Gastrocnemius medialis (tissue), 4 donors: ENCODE measurements at regions not wholly inside any gene's neighbourhood (a gene's known extent, or its start where the extent isn't known, plus 50 kb on each side); places are given as distances from the start of the nearest gene placed in this dataset.

Experiments used
- ATAC-seq, 2 donors: fragments of 150-250 bp; one replicate each; pipeline ENCODE4 v1.9.1; 2016
- DNase-seq, 2 donors: peaks; one replicate each; pipeline ENCODE4 v3.0.0-alpha.2; 2019
- H3K27ac ChIP-seq, 4 donors: fragments of 200-600 bp; sonication (generic); 1 replicate in 1 of 4; 2 replicates in 3 of 4; pipeline ENCODE4 v1.5.1; 2016 to 2018; ENCODE audit warnings: mild to moderate bottlenecking in 2 of 4, moderate library complexity in 1 of 4
- H3K27me3 ChIP-seq, 3 donors: fragments of 200-600 bp; sonication (generic) in 2 of 3; 1 replicate in 1 of 3; 2 replicates in 2 of 3; pipeline versions ENCODE4 v1.5.1 to v1.6.0; 2016 to 2019; ENCODE audit warnings: mild to moderate bottlenecking in 1 of 3, moderate library complexity in 1 of 3
- H3K36me3 ChIP-seq, 2 donors: fragments of 200-600 bp; sonication (generic) in 1 of 2; one replicate each; pipeline ENCODE4 v1.5.1; 2017 to 2018
- H3K4me1 ChIP-seq, 2 donors: fragments of 200-600 bp; sonication (generic) in 1 of 2; one replicate each; pipeline ENCODE4 v1.5.1; 2016 to 2017; ENCODE audit warnings: mild to moderate bottlenecking in 2 of 2
- H3K4me3 ChIP-seq, 4 donors: fragments of 200-600 bp; sonication (generic) in 3 of 4; 1 replicate in 1 of 4; 2 replicates in 3 of 4; pipeline ENCODE4 v1.5.1; 2016 to 2019; ENCODE audit warnings: mild to moderate bottlenecking in 2 of 4
- H3K9me3 ChIP-seq, 3 donors: fragments of 200-600 bp; sonication (generic) in 2 of 3; 1 replicate in 1 of 3; 2 replicates in 2 of 3; pipeline ENCODE4 v1.5.1; 2016 to 2019
- CTCF ChIP-seq, 5 experiments: fragments of 450-650 bp in 3 of 5; fragments of 200-600 bp in 2 of 5; sonication (generic) in 2 of 5; IDR thresholded peaks in 4 of 5; conservative IDR thresholded peaks in 1 of 5; 1 replicate in 4 of 5; 2 replicates in 1 of 5; pipeline ENCODE4 v1.5.1; 2016 to 2019; ENCODE audit warnings: antibody characterized with exemption in 5 of 5, mild to moderate bottlenecking in 3 of 5, moderate library complexity in 3 of 5
- POLR2A ChIP-seq, 2 donors: fragments of 450-650 bp; IDR thresholded peaks; one replicate each; pipeline ENCODE4 v1.6.1; 2017; ENCODE audit warnings: antibody characterized with exemption in 2 of 2, mild to moderate bottlenecking in 2 of 2, moderate library complexity in 2 of 2
- in situ Hi-C, 4 donors: fragments of 200-750 bp; cut with MboI; loops; one replicate each; pipeline versions ENCODE4 v1.15.0 to v1.8.0; 2017; ENCODE audit warnings: low sequenced_read_pairs in 4 of 4
- intact Hi-C: fragments of 100-400 bp; cut with DNase I; formaldehyde crosslinking; loops from one replicate; pipeline ENCODE4 v1.15.1; 2023; ENCODE audit warnings: low total_unique reads

GRCh38 chr16:63928421-63928820 lies 1193.4 kb downstream of the CDH11 start:
- no peaks in the 10 kb centered on the region for H3K27me3 ChIP-seq
- no peak overlapping the region for H3K27ac ChIP-seq
- no peaks in the 10 kb centered on the region for H3K4me1 ChIP-seq
- intact Hi-C loops (no loop called here), in situ Hi-C loops (no loop called here)
- H3K36me3 ChIP-seq = no peaks in the 10 kb centered on the region
- H3K9me3 ChIP-seq = no peaks in the 10 kb centered on the region
- ATAC-seq = no peak
- DNase-seq = no peak
- no peak overlapping the region for H3K4me3 ChIP-seq
- TF ChIP-seq POLR2A (IDR thresholded peaks at IDR 0.05) = no peak
- no peak for TF ChIP-seq CTCF (IDR thresholded peaks at IDR 0.05 in 4 of 5, conservative IDR thresholded peaks at IDR 0.05 in 1 of 5)

DNA sequence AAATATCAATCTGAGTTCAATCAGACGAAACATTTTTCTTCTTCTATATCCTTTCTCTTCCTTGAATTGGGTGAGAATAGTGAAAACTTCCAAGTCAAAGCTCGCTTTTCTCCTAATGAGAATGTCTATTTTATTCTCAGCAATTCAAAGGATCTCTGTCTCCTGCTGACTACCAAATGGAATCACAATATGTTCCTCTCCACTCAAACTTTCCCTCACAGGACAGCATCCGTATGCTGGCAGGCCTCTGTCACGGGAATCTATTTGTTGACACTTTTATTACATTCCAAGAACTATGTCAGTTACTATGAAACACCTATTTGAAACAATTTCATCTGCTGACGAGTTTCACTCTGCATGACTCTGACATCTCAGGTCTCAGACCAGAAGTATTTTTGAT lies 1196.6 kb downstream of the CDH11 start:
- intact Hi-C loops = no loop called here
- Histone ChIP-seq H3K9me3 (no peaks in the 10 kb centered on the region), H3K36me3 (no peaks in the 10 kb centered on the region), H3K4me3 (no peak overlapping the region), H3K27me3 (no peaks in the 10 kb centered on the region), H3K27ac (no peak overlapping the region), H3K4me1 (no peaks in the 10 kb centered on the region)
- ATAC-seq (no peak), DNase-seq (no peak)
- in situ Hi-C loops = no loop called here
- no peak for TF ChIP-seq CTCF (IDR thresholded peaks at IDR 0.05 in 4 of 5, conservative IDR thresholded peaks at IDR 0.05 in 1 of 5)
- no peak for TF ChIP-seq POLR2A (IDR thresholded peaks at IDR 0.05)

DNA sequence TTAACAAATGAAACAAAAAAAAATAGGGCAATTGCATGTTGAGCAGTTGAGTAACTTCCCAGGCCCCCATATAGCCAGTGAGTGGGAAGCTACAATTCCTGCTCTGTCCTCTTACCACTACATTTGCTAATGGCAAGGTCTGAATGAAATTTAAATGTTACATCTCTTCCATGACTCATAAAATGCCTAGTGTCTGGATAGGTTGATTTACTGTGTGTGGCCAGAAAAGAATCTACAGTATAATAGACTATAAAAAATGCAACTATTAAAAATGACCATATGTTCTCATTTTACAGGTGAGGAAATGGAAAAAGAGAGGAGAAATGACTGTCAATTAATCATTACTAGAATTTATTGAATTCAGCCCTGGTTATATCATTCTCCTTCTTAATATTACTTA lies 1199.3 kb downstream of the CDH11 start:
- Histone ChIP-seq H3K36me3 (no peaks in the 10 kb centered on the region), H3K4me1 (no peaks in the 10 kb centered on the region), H3K27ac (no peak overlapping the region), H3K27me3 (no peaks in the 10 kb centered on the region), H3K4me3 (no peak overlapping the region), H3K9me3 (no peaks in the 10 kb centered on the region)
- TF ChIP-seq POLR2A (IDR thresholded peaks at IDR 0.05) (no peak), CTCF (IDR thresholded peaks at IDR 0.05 in 4 of 5, conservative IDR thresholded peaks at IDR 0.05 in 1 of 5) (no peak)
- ATAC-seq (no peak), DNase-seq (no peak)
- in situ Hi-C loops = no loop called here
- intact Hi-C loops = no loop called here

GRCh38 chr16:63921737-63922295 lies 1200.0 kb downstream of the CDH11 start:
- H3K27ac ChIP-seq = no peak overlapping the region
- H3K36me3 ChIP-seq = no peaks in the 10 kb centered on the region
- intact Hi-C loops (no loop called here), in situ Hi-C loops (no loop called here)
- ATAC-seq (no peak), DNase-seq (no peak)
- TF ChIP-seq POLR2A (IDR thresholded peaks at IDR 0.05) = no peak
- no peak for TF ChIP-seq CTCF (IDR thresholded peaks at IDR 0.05 in 4 of 5, conservative IDR thresholded peaks at IDR 0.05 in 1 of 5)
- H3K4me3 ChIP-seq = no peak overlapping the region
- H3K9me3 ChIP-seq = no peaks in the 10 kb centered on the region
- H3K4me1 ChIP-seq = no peaks in the 10 kb centered on the region
- no peaks in the 10 kb centered on the region for H3K27me3 ChIP-seq

- Histone ChIP-seq H3K36me3 (no peaks in the 10 kb centered on the region), H3K9me3 (no peaks in the 10 kb centered on the region), H3K27me3 (no peaks in the 10 kb centered on the region), H3K4me1 (no peaks in the 10 kb centered on the region), H3K4me3 (no peak overlapping the region), H3K27ac (no peak overlapping the region)
- ATAC-seq (no peak), DNase-seq (no peak)
- TF ChIP-seq CTCF (IDR thresholded peaks at IDR 0.05 in 4 of 5, conservative IDR thresholded peaks at IDR 0.05 in 1 of 5) (no peak), POLR2A (IDR thresholded peaks at IDR 0.05) (no peak)
- intact Hi-C loops = no loop called here
- in situ Hi-C loops = no loop called here
Observed at GRCh38 chr16:63913290-63913689, 1208.6 kb downstream of the CDH11 start.
